GM19455 (cell line): ENCODE measurements at regions not wholly inside any gene's neighbourhood (a gene's known extent, or its start where the extent isn't known, plus 50 kb on each side); places are given as distances from the start of the nearest gene placed in this dataset.

Source experiments
- ATAC-seq: cut with Tn5 transposase; IDR thresholded peaks from one replicate; pipeline ENCODE4 v1.9.1; 2021; ENCODE audit not compliant: unreplicated experiment

DNA sequence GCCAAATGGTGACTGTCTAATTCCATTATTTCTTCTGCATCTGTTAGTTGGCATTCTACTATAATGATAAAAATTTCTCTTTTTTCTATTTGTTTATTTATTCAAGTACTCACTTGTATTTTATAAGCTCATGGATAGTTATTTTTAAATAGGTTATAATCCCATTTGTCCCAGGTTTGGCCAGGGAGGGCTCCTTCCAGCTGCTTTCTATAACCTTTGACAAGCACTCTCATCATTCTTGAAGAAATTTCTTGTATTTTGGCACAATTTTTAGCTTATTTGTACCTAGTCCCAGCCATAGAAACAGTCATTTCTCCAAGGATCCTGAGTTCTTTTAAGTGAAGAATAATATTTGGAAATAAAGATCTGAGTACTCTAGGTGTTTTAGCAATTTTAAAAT, 1038.6 kb upstream of the AGA start:
- no peak for ATAC-seq

DNA sequence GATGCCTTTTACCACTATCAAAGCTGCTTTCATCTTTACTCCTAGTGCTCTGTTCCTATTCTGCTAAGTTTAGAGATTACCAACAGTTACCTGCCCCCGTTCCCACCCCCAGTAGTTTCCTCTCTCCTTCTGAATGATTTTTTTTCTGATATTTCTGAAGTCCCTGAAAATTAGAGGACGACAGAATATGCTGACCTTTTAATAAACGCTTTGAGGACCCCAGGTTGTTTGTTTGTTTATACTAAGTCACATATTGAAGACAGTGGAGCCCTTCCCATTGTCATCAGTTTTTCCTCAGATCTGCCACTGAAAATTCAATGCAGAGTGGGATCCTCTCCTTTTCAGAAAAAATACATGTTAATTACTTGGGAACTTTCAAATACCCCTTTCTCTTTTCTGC, 1039.3 kb upstream of the AGA start:
- ATAC-seq = no peak

DNA sequence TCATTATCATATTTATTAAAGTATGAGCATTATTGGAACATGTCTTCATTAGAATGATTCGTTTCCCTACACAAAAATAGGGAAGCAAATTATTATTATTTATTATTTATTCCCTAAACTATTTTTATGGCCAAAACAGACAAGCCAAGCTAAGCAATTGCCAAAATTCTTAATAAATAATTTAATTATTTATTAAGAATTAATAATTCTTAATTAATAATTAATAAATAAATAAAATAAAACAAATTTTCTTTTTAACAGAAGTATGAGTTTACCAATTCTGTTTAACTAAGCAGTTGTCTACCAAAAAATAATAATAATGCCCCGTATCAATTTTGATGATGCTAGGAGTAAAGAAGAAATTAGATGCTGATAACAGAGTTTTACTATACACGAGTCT, 1080.8 kb upstream of the AGA start:
- no peak for ATAC-seq

DNA sequence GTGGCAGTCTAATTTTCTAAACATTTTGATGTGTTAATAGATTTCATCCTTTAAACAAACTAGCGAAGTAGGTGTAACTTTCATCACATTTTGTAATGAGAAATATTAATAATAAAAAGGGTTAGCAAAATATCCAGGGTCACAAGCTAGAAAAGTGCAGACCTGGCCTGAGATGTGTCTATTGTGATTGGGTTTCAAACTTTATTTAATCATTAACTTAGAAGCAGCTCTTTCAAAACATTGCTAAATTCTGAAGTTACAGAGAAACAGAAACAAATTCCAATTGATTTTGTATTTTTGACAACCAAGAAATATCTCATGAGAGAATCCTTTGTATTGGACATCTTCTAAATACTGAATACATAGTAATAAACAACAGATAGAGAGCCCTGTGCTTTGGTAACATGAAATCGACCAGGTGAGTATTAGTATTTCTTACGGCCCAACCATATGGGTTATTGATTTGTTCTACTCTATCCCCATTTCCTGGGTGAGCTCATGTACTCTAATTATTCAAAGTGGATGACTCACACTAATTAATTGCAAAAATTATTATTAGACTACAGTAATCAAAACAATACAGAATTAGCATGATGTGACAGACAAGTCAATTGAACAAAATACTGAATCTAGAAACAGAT, 1093.8 kb upstream of the AGA start:
- ATAC-seq = no peak

DNA sequence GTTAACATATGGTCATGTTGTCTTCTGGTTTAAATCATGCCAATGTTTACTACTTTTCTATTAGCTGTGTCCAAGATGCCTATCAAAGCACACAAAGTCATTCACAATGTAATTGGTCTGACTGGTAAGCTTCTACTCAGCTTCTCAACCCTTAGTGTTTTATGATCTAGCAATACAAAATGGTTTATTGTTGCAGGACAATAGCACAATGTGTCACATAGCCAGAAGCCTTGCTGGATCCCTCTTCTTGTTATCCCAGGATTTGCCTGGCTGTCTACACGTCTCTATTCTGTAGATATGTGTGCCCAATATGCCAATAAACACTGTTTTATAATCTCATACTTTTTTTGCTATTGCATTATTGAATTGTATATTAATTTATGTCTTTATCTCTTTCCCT, 1111.0 kb upstream of the AGA start:
- no peak for ATAC-seq

DNA sequence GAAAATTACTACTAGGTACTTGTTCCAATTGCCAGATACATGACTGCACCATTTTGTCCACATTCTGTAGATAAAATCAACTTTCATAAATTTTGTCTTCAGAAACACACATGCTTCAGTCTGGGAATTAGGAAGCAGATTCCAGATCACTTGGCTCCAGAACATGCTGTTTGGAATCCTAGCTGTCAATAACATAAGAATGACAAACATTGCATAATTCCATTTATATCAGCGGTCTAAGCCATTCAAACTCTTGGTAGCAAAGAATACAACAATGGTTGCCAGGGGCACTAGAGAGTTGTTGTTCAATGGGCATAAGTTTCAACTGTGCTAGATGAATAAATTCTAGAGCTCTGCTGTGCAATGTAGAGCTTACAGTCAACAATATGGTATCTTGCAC, 1112.1 kb upstream of the AGA start:
- no peak for ATAC-seq

DNA sequence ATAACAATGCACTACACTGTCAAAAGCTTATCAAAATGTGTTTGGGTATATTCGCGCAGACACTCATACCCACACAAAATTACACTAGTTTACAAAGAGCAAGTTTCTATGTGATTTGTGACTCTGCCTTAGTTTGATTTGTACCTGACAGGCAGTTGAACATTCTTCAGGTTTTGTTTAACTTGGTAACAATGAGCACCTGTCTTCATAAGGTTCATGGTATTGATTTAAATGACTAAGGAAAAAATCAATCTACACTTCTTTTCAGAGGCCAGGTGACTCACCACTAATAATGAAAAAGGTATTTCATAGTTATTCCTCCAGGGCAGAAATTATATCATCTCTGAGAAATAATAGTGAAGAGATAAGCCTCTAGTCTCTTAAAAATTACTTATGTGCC, 1114.6 kb upstream of the AGA start:
- no peak for ATAC-seq

DNA sequence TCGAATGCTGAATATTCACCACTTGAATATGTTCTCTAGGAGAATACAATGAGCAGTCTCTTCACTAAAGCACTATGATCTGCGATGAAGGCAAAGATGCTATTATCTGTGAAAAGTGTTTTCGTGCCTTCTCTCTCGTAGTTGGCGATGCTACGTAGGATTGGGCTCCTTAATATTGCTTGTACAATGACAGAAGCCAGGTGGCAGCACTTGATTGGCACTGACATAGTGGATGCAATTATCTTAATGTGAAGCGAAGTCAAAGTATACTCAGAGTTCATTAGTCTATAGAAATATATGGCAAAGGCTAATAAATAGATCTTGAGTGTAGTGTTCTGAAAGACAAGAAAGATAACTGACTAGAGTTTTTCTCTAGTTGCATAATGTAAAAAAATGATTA, 1135.7 kb upstream of the AGA start:
- no peak for ATAC-seq

DNA sequence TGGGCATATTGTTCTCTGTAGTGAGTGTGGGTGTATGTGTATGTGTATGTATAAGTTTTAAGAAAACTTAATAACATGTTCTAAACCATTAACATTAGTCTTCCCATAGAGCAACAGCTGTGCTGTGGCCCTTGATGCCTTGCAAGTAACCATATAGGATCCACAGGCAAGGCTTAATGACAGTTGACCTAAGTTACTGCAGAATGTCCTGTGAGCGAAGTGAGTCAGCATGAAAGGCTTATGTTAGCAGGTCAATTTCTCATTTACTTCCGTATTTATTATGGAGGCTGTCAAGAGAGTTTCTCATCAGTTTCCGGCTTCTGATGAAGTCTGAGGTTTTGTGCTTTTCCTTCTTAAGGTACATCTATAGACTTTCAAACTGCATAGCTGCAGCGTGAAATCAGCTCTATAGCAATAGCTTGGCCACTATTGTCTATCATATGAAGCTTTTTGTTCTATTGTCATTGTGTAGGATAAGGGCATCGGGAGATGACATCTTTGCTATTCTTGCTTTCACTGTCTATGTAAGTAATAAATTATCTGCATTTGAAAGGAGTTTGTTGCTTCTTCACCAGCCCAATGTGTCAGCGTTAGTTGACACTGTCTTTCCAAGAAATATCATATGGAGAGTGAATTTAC, 1153.4 kb upstream of the AGA start:
- ATAC-seq = no peak

DNA sequence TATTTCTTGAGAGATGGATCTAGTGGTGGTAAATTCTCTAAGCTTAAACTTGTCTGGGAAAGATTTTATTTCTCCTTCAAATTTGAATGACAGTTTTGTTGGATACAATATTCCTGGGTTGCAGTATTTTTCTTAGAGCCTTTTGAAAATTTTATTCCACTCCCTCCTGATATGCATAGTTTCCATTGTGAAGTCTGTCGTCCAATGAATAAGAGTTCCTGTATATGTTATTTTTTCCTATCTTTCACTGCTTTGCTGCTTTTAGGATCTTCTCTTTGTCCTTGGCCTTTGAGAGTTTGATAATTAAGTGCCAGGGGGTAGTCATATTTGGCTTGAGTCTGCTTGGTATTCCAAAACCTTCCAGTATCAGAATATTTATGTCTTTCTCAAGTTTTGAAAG, 1156.4 kb upstream of the AGA start:
- ATAC-seq = no peak

DNA sequence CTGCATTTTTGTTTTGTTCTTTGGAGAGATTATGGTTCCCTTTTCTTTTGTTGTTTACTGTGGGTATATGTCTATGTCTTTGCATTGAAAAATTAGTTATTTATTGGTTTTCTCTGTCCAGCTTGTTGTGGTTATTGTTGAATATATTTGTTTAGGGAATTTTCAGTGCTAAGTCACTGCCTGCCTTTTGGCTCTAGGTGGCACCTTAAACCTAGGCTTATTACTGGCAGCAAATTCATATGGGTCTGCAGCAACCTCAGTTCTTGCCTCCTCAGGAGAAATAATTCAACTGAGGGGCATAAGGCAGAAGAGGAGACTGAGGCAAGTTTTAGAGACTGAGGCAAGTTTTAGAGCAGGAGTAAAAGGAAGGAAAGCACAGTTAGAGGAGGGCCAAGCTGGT, 1157.3 kb upstream of the AGA start:
- ATAC-seq = no peak

DNA sequence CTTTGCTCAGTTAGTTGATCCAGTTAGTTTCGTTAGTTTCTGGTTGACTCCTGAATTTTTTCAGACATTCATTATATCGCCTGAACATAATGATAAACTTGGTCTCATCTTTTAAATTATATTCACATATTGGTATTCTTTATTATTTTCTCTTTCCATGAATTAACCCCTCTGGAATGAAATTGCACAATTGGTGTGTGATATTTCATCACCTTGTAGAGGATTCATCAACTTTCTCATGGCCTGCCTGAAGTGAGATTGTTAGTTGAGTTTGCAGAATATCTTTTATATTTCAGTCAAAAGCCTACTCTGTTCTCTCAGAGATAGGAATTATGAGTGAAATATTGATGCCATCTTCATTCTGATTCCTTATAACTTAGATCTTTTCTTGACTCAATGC, 1160.6 kb upstream of the AGA start:
- no peak for ATAC-seq

DNA sequence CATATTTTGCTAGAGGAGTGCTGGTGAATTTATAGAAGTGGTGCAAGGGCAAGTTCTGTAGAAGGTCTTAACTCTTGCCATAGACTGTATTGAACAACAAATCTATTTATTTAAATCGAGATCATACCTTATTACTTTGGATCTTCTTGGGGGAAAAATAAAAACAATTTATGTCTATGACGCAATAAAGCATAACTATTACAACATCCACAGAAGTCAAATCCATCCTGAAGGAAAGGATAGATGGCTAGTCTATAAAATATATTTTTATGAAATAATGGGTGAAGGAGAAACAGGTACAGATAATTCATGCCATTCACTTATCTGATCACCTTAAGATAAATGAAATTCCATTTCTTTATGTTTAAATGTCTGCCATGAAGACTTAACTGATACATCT, 1168.8 kb upstream of the AGA start:
- no peak for ATAC-seq

DNA sequence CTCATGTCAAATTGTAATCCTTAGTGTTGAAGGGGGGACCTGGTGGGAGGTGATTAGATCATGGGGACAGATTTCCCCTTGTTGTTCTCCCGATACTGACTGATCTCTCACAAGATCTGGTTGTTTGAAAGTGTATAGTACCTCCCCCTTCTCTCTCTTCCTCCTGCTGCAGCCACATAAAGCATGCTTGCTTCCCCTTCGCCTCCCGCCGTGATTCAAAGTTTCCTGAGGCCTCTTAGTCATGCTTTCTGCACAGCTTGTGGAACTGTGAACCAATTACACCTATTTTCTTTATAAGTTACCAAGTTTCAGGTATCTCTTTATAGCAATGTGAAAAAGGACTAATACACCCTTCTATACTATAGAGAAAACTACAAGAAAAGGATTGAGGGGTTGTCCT, 1170.5 kb upstream of the AGA start:
- no peak for ATAC-seq

DNA sequence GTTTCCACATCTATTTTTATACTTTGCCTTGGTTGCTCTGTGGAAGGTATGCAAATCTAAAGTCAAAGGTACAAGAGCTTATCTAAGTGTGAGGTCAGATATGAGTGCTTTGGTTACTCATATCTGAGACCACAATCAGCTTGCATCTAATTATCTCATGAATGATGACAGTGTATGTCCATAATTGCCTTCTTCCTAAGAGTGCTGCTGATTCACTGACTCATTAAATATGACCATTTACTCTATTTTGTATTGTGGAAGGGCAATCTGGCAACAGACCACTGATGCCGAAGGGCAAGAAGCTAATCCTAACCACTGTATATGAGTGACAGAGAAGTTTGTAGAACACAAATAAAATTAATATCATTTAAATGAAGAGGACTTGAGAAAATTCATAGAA, 1190.2 kb upstream of the AGA start:
- ATAC-seq = no peak

DNA sequence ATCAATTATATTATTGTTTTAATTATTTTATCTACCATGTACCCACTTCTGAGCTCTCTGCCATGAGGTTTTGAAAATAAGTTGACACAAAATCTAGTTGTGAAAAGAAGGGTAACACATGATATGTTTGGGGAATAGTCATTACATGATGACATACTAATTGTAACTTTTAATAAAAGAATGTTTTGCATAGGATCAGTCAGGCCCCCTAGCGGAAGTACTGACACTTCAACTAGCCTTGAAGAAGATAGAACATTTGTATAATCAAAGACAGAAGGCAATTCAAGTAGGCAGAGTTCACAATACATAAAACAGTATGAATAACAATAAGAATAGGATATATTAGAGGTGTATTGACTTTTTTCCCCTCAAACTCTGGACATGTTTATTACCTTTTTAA, 1191.0 kb upstream of the AGA start:
- ATAC-seq = no peak

DNA sequence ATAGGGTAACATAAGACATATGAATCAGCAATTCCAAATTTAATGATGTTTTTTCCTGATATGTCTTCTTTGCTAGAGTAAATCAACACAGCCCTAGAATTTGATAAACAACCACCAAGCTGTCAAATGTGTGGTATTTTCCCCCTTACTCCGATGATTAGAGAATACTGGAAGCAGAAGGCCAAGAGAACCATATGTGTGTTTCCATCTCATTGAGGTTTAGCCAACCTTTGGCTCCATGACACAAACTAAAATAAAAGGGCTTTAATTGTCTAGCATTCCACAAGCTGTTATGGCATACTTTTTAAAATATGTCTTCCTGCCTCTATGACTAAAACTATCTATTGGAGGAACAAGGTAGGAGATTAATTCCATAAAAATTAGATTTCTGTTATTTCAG, 1222.4 kb upstream of the AGA start:
- no peak for ATAC-seq

DNA sequence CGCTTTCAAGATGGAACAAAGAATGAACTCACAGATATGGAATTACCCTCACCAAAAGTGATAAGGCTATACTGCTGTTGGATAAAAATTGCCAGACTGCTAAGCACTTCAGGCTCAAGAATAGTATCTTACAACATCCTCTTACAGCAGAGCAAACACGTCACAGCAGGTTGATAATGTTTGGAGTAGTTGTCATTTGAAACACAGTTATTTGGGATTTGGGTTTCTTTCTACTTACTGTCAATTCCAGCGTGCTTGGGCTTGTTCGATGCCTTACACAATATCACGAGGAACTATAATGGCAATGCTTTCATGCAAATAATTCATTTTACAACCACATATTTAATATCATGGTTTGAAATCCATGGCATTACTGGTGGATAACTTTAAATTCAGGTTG, 1223.7 kb upstream of the AGA start:
- ATAC-seq = no peak

DNA sequence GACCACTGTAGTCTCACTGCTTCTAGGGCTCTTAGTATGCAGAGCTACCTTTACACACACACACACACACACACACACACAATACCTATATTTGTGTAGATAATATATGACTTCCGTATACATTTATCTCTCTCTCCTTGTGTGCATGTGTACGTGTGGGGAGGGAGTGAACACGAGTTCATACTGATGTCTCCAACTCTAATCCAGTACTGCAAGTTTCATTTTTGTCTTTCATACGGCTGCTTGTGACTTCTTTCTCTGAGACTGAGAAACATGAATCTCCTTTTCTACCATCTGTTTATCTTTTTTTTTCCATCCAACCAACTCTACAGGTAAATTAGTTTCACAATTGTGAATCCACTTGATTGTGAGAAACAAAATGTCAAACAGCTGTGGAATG, 1229.5 kb upstream of the AGA start:
- no peak for ATAC-seq

DNA sequence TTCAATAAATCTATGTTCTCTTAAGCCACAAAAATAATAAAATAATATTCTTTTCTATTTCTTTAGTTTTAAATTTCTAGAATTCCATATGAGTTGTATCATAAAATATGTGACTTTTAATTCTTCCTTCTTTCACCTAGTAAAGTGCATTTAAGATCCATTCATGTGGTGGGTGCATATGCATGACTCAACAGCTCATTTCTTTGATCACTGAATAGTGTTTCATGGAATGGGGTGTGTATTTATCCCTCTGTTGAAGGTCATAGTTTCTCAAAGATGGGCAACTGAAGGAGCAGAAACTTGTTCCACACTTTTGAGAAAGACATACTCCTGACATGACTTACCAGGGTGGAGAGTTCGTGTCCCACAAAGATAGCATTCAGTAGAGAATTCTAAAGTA, 1230.3 kb upstream of the AGA start:
- ATAC-seq = no peak

DNA sequence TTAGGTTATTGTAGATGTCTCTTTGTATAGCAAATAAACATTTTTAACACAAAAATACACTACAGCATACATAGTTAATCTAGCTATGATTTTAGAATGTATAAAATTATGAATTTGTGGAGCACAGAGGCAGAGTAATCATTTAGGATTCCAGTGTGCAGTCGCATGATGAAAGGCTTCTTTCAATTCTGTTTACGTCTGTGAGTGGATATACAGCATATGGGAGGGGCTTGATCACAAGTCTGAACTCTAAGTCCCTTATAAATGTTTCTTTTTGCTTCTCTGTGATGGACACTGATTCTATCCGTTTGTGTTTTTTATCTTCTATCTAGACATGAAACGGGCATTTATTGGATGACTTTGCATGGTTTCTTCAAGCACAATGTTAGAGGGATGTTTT, 1239.6 kb upstream of the AGA start:
- no peak for ATAC-seq

DNA sequence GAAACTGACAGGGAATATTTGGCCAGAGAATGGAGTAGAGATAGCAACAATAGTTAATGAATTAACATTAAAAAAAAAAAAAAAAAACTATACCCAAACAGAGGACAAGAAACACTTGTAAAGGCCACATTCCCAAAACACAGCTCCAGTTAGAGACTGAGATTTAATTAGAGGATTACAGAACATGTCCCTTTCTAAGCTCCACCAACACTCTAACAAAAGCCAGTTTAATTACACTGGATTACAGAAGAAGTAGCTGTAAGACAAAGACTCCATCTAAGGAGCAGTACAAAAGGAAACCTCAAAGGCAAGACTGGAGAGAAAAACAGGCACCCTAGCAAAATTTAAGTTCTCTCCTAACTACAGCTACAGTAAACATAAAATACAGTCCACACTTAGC, 1247.7 kb upstream of the AGA start:
- ATAC-seq = no peak

DNA sequence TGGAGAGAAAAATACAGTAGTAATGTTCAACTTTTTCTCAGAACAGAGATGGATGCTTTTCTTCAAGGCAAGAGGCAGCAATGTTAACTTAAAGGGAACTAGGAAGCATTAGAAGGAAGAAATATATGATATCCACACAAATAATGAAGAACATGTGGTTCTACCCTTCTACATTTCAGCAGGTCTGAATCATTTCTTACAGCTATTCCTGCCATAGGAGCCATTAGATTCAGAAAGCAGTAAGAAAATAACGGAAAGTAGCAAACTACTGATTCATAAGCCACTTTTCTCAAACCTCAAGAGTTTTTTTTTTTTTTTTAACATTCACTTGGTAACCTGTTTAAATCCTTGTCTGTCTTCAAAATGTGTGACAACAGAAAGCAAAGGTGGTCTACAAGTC, 1251.6 kb upstream of the AGA start:
- ATAC-seq = no peak
